Gastroesophageal sphincter (tissue), 4 donors: ENCODE measurements at regions not wholly inside any gene's neighbourhood (a gene's known extent, or its start where the extent isn't known, plus 50 kb on each side); places are given as distances from the start of the nearest gene placed in this dataset.

Source experiments
- ATAC-seq: fragments of 150-250 bp; one replicate; pipeline ENCODE4 v1.9.1; 2016; ENCODE audit warnings: mild to moderate bottlenecking, moderate library complexity
- H3K27ac ChIP-seq, 4 donors: fragments of 200-600 bp; sonication (generic) in 3 of 4; 1 replicate in 3 of 4; 2 replicates in 1 of 4; pipeline ENCODE4 v1.5.1; 2016 to 2019
- H3K27me3 ChIP-seq: fragments of 200-600 bp; sonication (generic); one replicate; pipeline ENCODE4 v1.5.1; 2019
- H3K36me3 ChIP-seq, 2 donors: fragments of 200-600 bp; sonication (generic); one replicate each; pipeline ENCODE4 v1.5.1; 2019; ENCODE audit warnings: control low read depth in 1 of 2
- H3K4me1 ChIP-seq, 3 donors: fragments of 200-600 bp; sonication (generic); 1 replicate in 2 of 3; 2 replicates in 1 of 3; pipeline ENCODE4 v1.5.1; 2016 to 2019; ENCODE audit warnings: control low read depth in 2 of 3
- H3K4me3 ChIP-seq, 2 donors: fragments of 200-600 bp; sonication (generic); one replicate each; pipeline ENCODE4 v1.5.1; 2019; ENCODE audit warnings: mild to moderate bottlenecking in 1 of 2, moderate library complexity in 1 of 2
- H3K9me3 ChIP-seq, 3 donors: fragments of 200-600 bp; sonication (generic); one replicate each; pipeline ENCODE4 v1.5.1; 2017 to 2019; ENCODE audit warnings: control low read depth in 2 of 3
- CTCF ChIP-seq, 4 experiments: fragments of 200-600 bp in 2 of 4; fragments of 450-650 bp in 2 of 4; sonication (generic) in 1 of 4; IDR thresholded peaks; one replicate each; pipeline ENCODE4 v1.5.1; 2017 to 2019; ENCODE audit warnings: antibody characterized with exemption in 4 of 4, mild to moderate bottlenecking in 2 of 4, moderate library complexity in 2 of 4
- EP300 ChIP-seq: sonication (generic); formaldehyde crosslinking; IDR thresholded peaks from one replicate; pipeline ENCODE4 v1.6.1; 2017; ENCODE audit warnings: antibody characterized with exemption, mild to moderate bottlenecking
- POLR2A ChIP-seq, 2 donors: fragments of 450-650 bp; IDR thresholded peaks; one replicate each; pipeline ENCODE4 v1.6.1; 2017; ENCODE audit warnings: antibody characterized with exemption in 2 of 2, mild to moderate bottlenecking in 2 of 2, moderate library complexity in 1 of 2
- POLR2AphosphoS5 ChIP-seq: sonication (generic); formaldehyde crosslinking; IDR thresholded peaks from one replicate; pipeline ENCODE4 v1.6.1; 2017; ENCODE audit warnings: antibody characterized with exemption
- WGBS, 2 donors: methylation state at CpG; one replicate each; pipeline ENCODE4 v1.1.5; 2018; ENCODE audit warnings: low coverage in 1 of 2; 5-methylcytosine and 5-hydroxymethylcytosine counted together

GRCh38 chr4:152099061-152099425 is 338.2 kb upstream of the GATB start:
- no peak for TF ChIP-seq POLR2AphosphoS5
- TF ChIP-seq POLR2A (IDR thresholded peaks at IDR 0.05) = no peak
- TF ChIP-seq CTCF (IDR thresholded peaks at IDR 0.05) = no peak
- no peak for TF ChIP-seq EP300

GRCh38 chr4:152098365-152099060 is 337.7 kb upstream of the GATB start:
- TF ChIP-seq POLR2AphosphoS5 (no peak), CTCF (IDR thresholded peaks at IDR 0.05) (no peak), EP300 (no peak), POLR2A (IDR thresholded peaks at IDR 0.05) (no peak)
- 96% methylated on average over 7 of the region's 8 CpGs; no CpG with 5 or more reads in 1 of the 2 donors for WGBS, 2 donors
- Histone ChIP-seq H3K4me1 (peaks cover 0 to 16% (median 0%) of the 10 kb centered on the region in 3 donors), H3K27me3 (no peaks in the 10 kb centered on the region), H3K9me3 (no peaks in the 10 kb centered on the region), H3K4me3 (no peak overlapping the region), H3K27ac (no peak overlapping the region), H3K36me3 (no peaks in the 10 kb centered on the region)
- ATAC-seq = no peak

More at GRCh38 chr4:152099061-152099425, 338.2 kb upstream of the GATB start:
- no peak overlapping the region for H3K27ac ChIP-seq
- H3K27me3 ChIP-seq = no peaks in the 10 kb centered on the region
- no peaks in the 10 kb centered on the region for H3K9me3 ChIP-seq
- no CpG with 5 or more reads among the region's 6 CpGs for WGBS, 2 donors
- no peak overlapping the region for H3K4me3 ChIP-seq
- H3K36me3 ChIP-seq = no peaks in the 10 kb centered on the region
- H3K4me1 ChIP-seq = peaks cover 0 to 16% (median 0%) of the 10 kb centered on the region in 3 donors
- ATAC-seq = no peak

- Histone ChIP-seq H3K36me3 (no peaks in the 10 kb centered on the region), H3K27me3 (no peaks in the 10 kb centered on the region), H3K4me1 (peaks cover 0 to 7% (median 0%) of the 10 kb centered on the region in 3 donors), H3K27ac (no peak overlapping the region), H3K4me3 (no peak overlapping the region), H3K9me3 (no peaks in the 10 kb centered on the region)
- ATAC-seq = no peak
- WGBS, 2 donors = 82% methylated on average over 3 of the region's 3 CpGs; no CpG with 5 or more reads in 1 of the 2 donors
- TF ChIP-seq POLR2A (IDR thresholded peaks at IDR 0.05) (no peak), CTCF (IDR thresholded peaks at IDR 0.05) (no peak), EP300 (no peak)
Measured at GRCh38 chr4:152097371-152097770, 336.6 kb upstream of the GATB start.

- TF ChIP-seq POLR2A (IDR thresholded peaks at IDR 0.05) = no peak
- TF ChIP-seq EP300 = no peak
- TF ChIP-seq CTCF (IDR thresholded peaks at IDR 0.05) = no peak
- TF ChIP-seq POLR2AphosphoS5 = no peak
- H3K4me1 ChIP-seq = no peaks in the 10 kb centered on the region
- no peaks in the 10 kb centered on the region for H3K27me3 ChIP-seq
- no peaks in the 10 kb centered on the region for H3K9me3 ChIP-seq
- WGBS, 2 donors = 86 to 100% methylated on average over 1 of the region's 1 CpG
- H3K27ac ChIP-seq = no peak overlapping the region
- ATAC-seq = peak; percentile 17
- H3K36me3 ChIP-seq = no peaks in the 10 kb centered on the region
- no peak overlapping the region for H3K4me3 ChIP-seq
Measured at GRCh38 chr4:152095701-152096070, 334.9 kb upstream of the GATB start.

- H3K36me3 ChIP-seq = no peaks in the 10 kb centered on the region
- no peaks in the 10 kb centered on the region for H3K9me3 ChIP-seq
- no peaks in the 10 kb centered on the region for H3K4me1 ChIP-seq
- no peaks in the 10 kb centered on the region for H3K27me3 ChIP-seq
- H3K4me3 ChIP-seq = no peak overlapping the region
- ATAC-seq = no peak
- no peak for TF ChIP-seq EP300
- no peak for TF ChIP-seq POLR2A (IDR thresholded peaks at IDR 0.05)
- TF ChIP-seq POLR2AphosphoS5 = no peak
- TF ChIP-seq CTCF (IDR thresholded peaks at IDR 0.05) = no peak
- H3K27ac ChIP-seq = no peak overlapping the region
- WGBS, 2 donors = 32 to 54% methylated on average over 3 to 5 of the region's 8 CpGs
Measured at GRCh38 chr4:152094970-152095700, 334.3 kb upstream of the GATB start.
